Upper lobe of left lung (tissue), 4 donors: ENCODE measurements at regions not wholly inside any gene's neighbourhood (a gene's known extent, or its start where the extent isn't known, plus 50 kb on each side); places are given as distances from the start of the nearest gene placed in this dataset.
"Not testable (repeated sequence)": the region's sequence is repeated elsewhere in the genome, so short reads cannot be mapped to it uniquely, and the experiment has no call there.

Experiments used
- CTCF ChIP-seq, 6 experiments: fragments of 450-650 bp in 4 of 6; fragments of 200-600 bp in 2 of 6; sonication (generic) in 2 of 6; IDR thresholded peaks; one replicate each; pipeline ENCODE4 v1.5.1; 2016 to 2019; ENCODE audit warnings: antibody characterized with exemption in 6 of 6
- EP300 ChIP-seq, 4 donors: sonication (generic); formaldehyde crosslinking; IDR thresholded peaks; one replicate each; pipeline ENCODE4 v1.5.1; 2017; ENCODE audit warnings: antibody characterized with exemption in 4 of 4, control low read depth in 2 of 4
- POLR2AphosphoS5 ChIP-seq, 2 donors: sonication (generic); formaldehyde crosslinking; IDR thresholded peaks; one replicate each; pipeline ENCODE4 v1.5.1; 2017; ENCODE audit warnings: antibody characterized with exemption in 2 of 2

- not testable (repeated sequence) for TF ChIP-seq POLR2AphosphoS5, CTCF, EP300 (IDR thresholded peaks at IDR 0.05)
Observed at GRCh38 chr2:242076184-242076583, 206.7 kb downstream of the RTP5 start.
